Natural killer cell (primary cell): ENCODE measurements at regions not wholly inside any gene's neighbourhood (a gene's known extent, or its start where the extent isn't known, plus 50 kb on each side); places are given as distances from the start of the nearest gene placed in this dataset.
A peak's percentile ranks its signal among the peaks of the same experiment; 100 is the strongest.

ENCODE experiments used
- ATAC-seq, 3 donors: fragments of 150-1000 bp in 2 of 3; fragments of 200-7000 bp in 1 of 3; cut with Tn5 transposase; 1 replicate in 1 of 3; 2 replicates in 2 of 3; pipeline ENCODE4 v1.10.0; 2021; ENCODE audit warnings: mild to moderate bottlenecking in 2 of 3, moderate library complexity in 2 of 3
- DNase-seq, 2 donors: peaks; one replicate each; pipeline versions ENCODE4 v3.0.0 to v3.0.0-alpha.2; 2013 to 2021; ENCODE audit warnings: mixed read lengths in 1 of 2
- H3K27ac ChIP-seq: one replicate; pipeline ENCODE4 v1.5.1; 2013; ENCODE audit warnings: mild to moderate bottlenecking, low read length
- H3K27me3 ChIP-seq: one replicate; pipeline ENCODE4 v1.6.1; 2013; ENCODE audit warnings: low read length; ENCODE audit not compliant: control insufficient read depth, insufficient read depth
- H3K36me3 ChIP-seq: one replicate; pipeline ENCODE4 v1.6.1; 2013; ENCODE audit warnings: low read length; ENCODE audit not compliant: control insufficient read depth, insufficient read depth
- H3K4me1 ChIP-seq: one replicate; pipeline ENCODE4 v1.6.1; 2013; ENCODE audit warnings: low read length; ENCODE audit not compliant: control insufficient read depth, insufficient read depth
- H3K4me3 ChIP-seq: one replicate; pipeline ENCODE4 v1.5.1; 2013; ENCODE audit warnings: low read length
- H3K9me3 ChIP-seq: one replicate; pipeline ENCODE4 v1.6.1; 2013; ENCODE audit warnings: low read length; ENCODE audit not compliant: control insufficient read depth, insufficient read depth
- H3K27ac Mint-ChIP-seq, 2 donors: one replicate each; pipeline ENCODE4 v1.8.0; 2022; ENCODE audit warnings: mild to moderate bottlenecking in 2 of 2, mixed read lengths in 2 of 2, moderate library complexity in 1 of 2
- H3K27me3 Mint-ChIP-seq, 2 donors: one replicate each; pipeline ENCODE4 v1.8.0; 2022; ENCODE audit warnings: low read depth in 2 of 2, mixed read lengths in 2 of 2
- H3K36me3 Mint-ChIP-seq: one replicate; pipeline ENCODE4 v1.8.0; 2022; ENCODE audit warnings: mixed read lengths
- H3K4me1 Mint-ChIP-seq, 2 donors: one replicate each; pipeline ENCODE4 v1.8.0; 2022; ENCODE audit warnings: mixed read lengths in 2 of 2
- H3K4me3 Mint-ChIP-seq: one replicate; pipeline ENCODE4 v1.8.0; 2022; ENCODE audit warnings: mild to moderate bottlenecking, moderate library complexity, mixed read lengths
- H3K9me3 Mint-ChIP-seq, 2 donors: one replicate each; pipeline ENCODE4 v1.8.0; 2022; ENCODE audit warnings: mixed read lengths in 2 of 2
- CTCF ChIP-seq: fragments of 200-600 bp; IDR thresholded peaks from one replicate; pipeline ENCODE4 v1.8.0; 2022; ENCODE audit warnings: antibody characterized with exemption
- WGBS: methylation state at CpG from one replicate; pipeline ENCODE4 v1.1.7; 2013; ENCODE audit warnings: missing lambda C conversion rate; ENCODE audit not compliant: insufficient coverage; 5-methylcytosine and 5-hydroxymethylcytosine counted together
- intact Hi-C: fragments of 100-400 bp; cut with micrococcal nuclease; formaldehyde crosslinking; loops from one replicate; pipeline ENCODE4 v1.14.2; 2022

GRCh38 chr12:25386831-25387731 lies 136.4 kb upstream of the KRAS start:
- Mint-ChIP-seq H3K4me1 (peaks cover 25 to 41% of the 10 kb centered on the region in 2 donors), H3K4me3 (peak overlapping the region; percentile 97), H3K36me3 (no peaks in the 10 kb centered on the region), H3K27ac (peak overlapping the region; percentile 99 to 100), H3K9me3 (no peaks in the 10 kb centered on the region), H3K27me3 (no peaks in the 10 kb centered on the region)
- WGBS, result 5% methylated on average over 16 of the region's 22 CpGs
- Histone ChIP-seq H3K4me3 (peak overlapping the region; percentile 68), H3K27ac (peak overlapping the region; percentile 89), H3K27me3 (no peaks in the 10 kb centered on the region), H3K4me1 (peaks cover 13% of the 10 kb centered on the region), H3K36me3 (no peaks in the 10 kb centered on the region), H3K9me3 (no peaks in the 10 kb centered on the region)
- peak; percentile 84 for TF ChIP-seq CTCF
- peak; percentile 13 to 28 (median 22) for ATAC-seq
- intact Hi-C loops, result loop anchor here (1.0 kb wide), 5 partner anchors 61 to 396 kb away; no protein-coding TSS in a partner anchor
- peak; percentile 60 to 93 for DNase-seq

GRCh38 chr12:25384893-25385248 lies 134.1 kb upstream of the KRAS start:
- intact Hi-C loops, result no loop called here
- TF ChIP-seq CTCF, result no peak
- Histone ChIP-seq H3K27ac (peak overlapping the region; percentile 89), H3K9me3 (no peaks in the 10 kb centered on the region), H3K36me3 (no peaks in the 10 kb centered on the region), H3K4me1 (peaks cover 13% of the 10 kb centered on the region), H3K27me3 (no peaks in the 10 kb centered on the region), H3K4me3 (peak overlapping the region; percentile 61)
- WGBS, result 52% methylated on average over 12 of the region's 14 CpGs
- Mint-ChIP-seq H3K36me3 (no peaks in the 10 kb centered on the region), H3K9me3 (no peaks in the 10 kb centered on the region), H3K4me1 (peaks cover 25 to 42% of the 10 kb centered on the region in 2 donors), H3K27ac (peak overlapping the region; percentile 99 to 100), H3K4me3 (peak overlapping the region; percentile 97), H3K27me3 (no peaks in the 10 kb centered on the region)
- DNase-seq, result no peak
- ATAC-seq, result no peak

- no peaks in the 10 kb centered on the region for H3K27me3 ChIP-seq
- H3K36me3 ChIP-seq, result no peaks in the 10 kb centered on the region
- intact Hi-C loops, result no loop called here
- Mint-ChIP-seq H3K27ac (peak overlapping the region; percentile 99 to 100), H3K4me3 (peak overlapping the region; percentile 97), H3K4me1 (peaks cover 25 to 42% of the 10 kb centered on the region in 2 donors), H3K27me3 (no peaks in the 10 kb centered on the region), H3K9me3 (no peaks in the 10 kb centered on the region), H3K36me3 (no peaks in the 10 kb centered on the region)
- H3K4me3 ChIP-seq, result no peak overlapping the region
- peaks cover 13% of the 10 kb centered on the region for H3K4me1 ChIP-seq
- peak overlapping the region; percentile 89 for H3K27ac ChIP-seq
- 92% methylated on average over 18 of the region's 18 CpGs for WGBS
- no peak for TF ChIP-seq CTCF
- DNase-seq, result peak in 1 of 2 donors; percentile 33
- H3K9me3 ChIP-seq, result no peaks in the 10 kb centered on the region
- no peak for ATAC-seq
Observed at GRCh38 chr12:25384038-25384892, 133.5 kb upstream of the KRAS start.
